ENCODE measurements at regions not wholly inside any gene's neighbourhood (a gene's known extent, or its start where the extent isn't known, plus 50 kb on each side); places are given as distances from the start of the nearest gene placed in this dataset.

DNA sequence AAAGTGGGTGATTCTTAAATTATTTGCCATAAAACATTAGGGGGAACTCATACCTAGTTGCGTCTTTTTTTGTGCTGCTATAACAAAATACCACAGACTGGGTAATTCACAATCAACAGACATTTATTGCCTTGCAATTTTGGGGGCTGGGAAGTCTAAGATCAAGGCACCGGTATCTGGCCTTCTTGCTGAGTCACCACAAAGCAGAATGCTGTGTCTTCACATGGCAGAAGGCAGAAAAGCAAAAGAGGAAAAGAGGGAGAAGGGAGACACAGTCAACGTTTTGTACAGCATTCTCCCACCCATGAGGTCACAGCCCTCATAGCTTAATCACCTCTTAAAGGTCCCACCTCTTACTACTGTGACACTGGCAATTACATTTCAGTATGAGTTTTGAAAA is 291.0 kb downstream of the CHRM3 start:
- no peak for DNase-seq (ENCODE audit: low read depth)

DNA sequence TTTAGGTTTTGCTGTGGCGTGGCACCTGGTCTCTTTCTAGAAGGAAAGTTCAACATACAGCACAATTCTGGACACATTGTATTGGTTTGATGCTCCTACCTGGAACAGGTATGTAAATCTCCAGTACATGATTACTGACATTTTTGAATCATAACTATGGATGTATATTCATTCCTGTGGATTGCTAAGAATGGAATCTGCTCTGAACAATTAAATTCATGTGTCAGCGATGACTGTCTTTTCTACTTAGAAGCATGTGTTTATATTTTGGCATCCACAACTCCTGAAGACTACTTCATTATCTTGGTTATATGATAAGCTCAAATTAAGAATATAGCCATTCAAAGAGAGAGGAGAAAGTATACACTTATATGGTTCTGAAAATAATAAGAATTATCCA is 291.8 kb downstream of the CHRM3 start:
- no peak for DNase-seq (ENCODE audit: low read depth)

DNA sequence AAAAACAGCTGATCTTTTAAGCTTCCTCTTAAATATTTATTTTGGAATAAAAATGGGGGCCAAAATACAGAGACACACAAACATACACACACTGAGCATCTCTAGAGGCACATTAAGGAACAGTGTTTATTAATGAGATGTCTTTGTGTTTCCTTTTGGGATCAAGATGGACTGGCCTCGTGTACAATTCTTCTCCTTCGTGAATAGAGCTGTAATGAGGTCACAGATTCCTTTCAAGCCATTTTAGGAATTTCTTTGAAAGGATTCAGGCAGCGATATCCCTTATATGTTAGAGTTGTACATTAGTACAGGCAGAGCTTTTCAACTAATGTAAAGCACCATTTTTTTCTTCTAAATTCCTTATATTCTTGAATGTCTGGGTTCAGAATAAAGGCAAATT is 295.7 kb downstream of the CHRM3 start:
- no peak for DNase-seq (ENCODE audit: low read depth)

DNA sequence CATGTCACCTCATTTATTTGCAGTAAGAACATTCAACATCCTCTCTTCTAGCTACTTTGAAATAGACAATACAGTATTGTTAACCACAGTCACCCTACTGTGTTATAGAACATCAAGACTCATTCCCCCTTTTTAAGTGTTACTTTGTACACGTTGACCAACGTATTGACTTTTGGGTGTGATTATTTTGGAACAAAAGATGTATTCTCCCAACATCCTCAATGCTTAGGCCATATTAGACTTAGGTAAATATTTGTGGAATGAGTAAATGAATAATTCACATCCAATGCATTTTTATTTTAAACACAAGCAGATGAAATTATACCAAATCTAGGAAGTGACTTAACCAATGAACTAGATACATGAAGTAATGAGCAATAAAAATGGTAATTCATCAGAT is 296.6 kb downstream of the CHRM3 start:
- DNase-seq (ENCODE audit: low read depth) = no peak

DNA sequence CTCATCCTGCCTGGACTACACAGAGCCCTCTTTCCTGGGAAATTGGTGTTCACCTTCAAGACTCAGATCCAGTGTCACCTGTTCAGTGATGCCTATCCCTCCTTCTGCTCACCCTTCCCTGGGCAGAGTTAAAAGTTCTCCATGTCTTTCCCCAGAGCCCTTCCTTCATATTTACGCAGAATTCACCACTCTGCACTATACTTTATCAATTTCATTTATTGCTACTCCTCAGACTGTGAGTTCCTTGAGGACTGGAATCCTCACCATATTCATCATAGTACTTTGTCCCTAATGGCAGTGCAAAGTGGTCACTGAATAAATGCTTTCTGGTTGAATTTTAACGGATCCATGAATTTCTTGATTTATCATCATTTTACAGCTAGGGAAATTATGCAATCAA is 300.0 kb downstream of the CHRM3 start:
- no peak for DNase-seq (ENCODE audit: low read depth)

DNA sequence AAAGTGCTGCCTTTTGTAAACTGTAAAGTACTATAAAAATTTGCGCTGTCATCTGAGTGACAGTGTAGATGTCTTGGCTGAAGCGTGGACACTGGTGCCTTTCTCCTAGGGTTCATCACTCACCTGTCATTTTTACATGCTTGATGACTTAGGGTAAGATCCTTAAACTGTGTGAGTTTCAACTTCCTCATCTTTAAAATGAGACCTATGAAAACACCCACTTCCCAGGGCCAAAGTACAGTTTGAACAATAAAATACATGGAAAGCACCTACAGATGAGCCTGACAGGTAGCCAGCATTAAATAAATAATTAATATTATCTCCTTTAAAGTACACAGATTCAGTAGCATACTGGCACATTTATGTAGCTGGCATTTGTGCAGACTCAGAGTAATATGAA is 309.9 kb downstream of the CHRM3 start:
- no peak for DNase-seq (ENCODE audit: low read depth)

DNA sequence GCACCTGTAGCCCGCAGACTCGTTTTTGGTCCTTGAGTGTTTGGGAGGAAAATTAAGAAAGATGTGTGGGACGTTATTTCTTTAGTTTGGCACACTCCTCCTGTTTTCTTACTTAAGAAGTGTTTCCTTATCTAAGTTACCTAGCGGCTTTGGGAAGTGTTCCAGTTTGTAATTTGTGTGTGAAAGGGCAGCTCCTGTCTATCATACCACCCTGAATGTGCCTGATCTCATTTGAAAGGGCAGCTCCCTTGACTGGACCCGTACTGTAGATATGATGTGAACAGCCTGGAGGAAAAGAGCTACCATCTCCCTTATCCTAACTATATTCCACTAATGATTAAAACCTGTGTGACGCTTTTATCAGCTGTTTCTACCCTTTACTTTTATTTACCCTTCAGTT is 314.3 kb downstream of the CHRM3 start:
- DNase-seq (ENCODE audit: low read depth) = no peak

DNA sequence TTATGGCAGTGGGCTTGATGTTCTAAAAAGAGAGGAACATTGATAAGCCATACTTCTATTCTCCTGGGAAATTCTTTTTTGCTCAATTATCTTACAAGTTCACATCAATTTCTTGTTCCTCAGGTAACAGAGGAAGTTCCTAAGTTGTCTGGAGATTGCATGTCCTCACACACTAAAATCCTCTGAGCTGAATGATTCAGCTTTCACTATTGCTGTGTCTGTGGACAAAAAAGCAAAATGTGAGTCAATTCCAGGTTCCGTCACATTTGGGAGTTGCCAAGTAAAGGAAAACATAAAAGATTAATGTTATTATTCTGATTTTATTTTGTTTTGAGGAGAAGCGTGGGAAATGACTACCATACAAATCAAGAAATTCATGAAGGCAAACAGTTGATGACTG is 316.7 kb downstream of the CHRM3 start:
- no peak for DNase-seq (ENCODE audit: low read depth)

DNA sequence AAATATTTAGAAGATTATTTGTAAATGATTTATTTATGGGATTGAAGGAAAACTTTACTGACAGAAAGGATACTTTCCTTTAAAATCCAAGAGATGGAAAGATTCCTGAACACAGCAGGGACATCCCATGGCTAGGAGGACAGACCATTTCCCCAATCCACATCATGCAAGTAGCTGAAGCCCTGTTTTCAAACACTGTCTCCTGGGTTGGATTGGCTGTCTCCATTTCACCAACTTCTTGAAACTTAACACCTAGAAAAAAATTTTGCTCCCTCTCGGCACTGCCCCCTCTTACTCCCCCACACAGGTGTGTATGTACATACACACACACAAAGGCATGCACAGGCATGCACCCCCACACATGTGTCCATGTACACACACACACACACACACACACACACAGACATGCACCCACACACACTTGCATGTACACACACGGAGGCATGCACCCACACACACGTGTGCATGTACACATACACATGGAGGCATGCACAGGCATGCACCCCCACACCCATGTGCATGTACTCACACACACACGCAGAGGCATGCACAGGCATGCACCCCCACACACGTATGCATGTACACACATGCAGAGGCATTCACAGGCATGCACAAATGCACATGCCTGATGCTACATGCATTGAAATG is 320.0 kb downstream of the CHRM3 start:
- no peak for DNase-seq (ENCODE audit: low read depth)

DNA sequence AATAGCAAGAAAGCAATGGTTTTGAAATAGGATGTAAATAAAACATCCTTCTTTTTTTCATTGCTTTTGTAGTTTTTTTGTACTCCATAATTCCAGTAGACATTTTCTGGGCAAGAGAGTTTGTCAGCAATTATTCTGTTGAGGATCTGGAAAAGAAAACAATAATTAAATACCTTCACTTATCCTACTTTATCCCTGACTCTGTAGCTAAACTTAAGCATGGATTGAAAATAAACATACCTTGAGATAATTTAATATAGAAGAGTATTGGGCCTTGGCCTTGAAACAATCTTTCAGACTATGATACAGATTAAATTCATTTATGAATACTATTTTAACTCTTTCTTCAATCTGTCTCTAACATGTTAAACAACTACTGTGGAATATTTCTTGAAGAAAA is 321.2 kb downstream of the CHRM3 start:
- DNase-seq (ENCODE audit: low read depth) = no peak

DNA sequence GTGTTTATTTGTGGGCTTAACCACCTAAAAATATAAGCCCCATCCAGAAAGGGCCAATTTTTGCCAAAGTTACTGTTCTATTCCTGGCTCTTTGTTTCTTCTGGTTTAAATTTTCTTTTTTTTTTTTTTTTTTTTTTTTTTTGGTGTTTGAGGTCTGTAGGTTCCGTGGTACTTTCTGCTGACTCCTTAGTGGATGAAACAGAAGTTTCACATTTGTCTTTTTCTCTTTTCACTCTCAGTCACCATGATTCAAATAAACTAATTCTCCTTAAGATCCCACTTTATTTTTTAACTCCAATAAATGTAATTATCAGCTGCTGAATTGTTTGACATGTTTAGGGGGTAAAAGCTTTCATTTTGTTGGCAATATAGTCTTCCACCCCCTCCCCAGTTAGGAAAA is 322.3 kb downstream of the CHRM3 start:
- no peak for DNase-seq (ENCODE audit: low read depth)

DNA sequence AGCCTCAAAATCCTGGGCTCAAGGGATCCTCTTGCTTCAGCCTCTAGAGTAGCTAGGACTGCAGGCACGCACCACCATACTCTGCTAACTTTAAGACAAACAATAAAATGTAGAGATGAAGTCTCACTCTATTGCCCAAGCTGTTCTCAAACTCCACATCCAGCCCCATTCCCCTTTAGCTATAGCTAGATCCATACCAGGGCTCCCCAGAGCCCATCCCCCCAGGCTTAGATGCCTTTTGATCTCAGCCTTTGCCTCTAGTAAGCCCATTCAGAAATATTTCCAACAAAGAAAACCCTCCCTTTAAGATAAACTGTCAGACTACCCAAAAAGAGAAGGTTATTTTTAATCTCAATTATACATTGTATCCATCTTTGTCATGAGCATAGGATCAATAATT is 325.4 kb downstream of the CHRM3 start:
- no peak for DNase-seq (ENCODE audit: low read depth)

DNA sequence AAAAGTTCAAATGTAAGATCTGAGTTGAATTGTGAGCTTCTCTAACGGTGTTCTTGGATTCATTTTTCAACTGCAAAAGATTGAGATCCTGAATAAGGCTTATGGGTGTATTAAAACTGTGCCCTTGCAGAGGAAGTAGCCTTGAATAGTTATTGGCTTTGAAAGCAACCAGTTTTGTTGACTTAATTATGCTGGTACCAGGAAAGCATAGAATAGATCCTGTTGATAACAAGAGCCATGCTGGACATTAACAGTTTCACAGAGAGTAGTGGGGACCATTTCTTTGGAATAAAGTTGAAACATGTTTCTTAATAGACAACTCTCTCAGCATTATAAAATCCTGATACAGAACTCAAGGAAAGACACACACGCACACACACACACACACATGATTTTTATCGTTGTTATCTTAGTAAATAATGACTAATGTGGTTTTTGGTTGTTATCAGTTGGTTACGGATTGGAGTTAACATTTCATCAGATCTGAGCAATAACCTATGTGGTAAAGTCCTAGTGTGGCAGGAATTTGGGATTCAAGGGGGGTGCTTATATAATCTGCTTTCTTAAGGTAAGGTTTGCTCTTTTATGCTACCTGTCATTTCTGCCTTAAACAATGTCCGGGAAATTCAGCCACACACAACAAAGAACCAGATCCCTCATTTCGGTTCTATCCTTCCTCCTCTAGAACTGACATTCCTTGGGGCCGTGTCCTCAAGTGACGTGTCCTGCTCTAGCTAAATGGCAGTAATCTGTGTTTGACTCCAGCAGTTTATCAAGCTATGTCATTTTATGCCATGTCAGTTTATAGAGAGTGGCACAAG is 330.9 kb downstream of the CHRM3 start:
- DNase-seq (ENCODE audit: low read depth) = no peak

DNA sequence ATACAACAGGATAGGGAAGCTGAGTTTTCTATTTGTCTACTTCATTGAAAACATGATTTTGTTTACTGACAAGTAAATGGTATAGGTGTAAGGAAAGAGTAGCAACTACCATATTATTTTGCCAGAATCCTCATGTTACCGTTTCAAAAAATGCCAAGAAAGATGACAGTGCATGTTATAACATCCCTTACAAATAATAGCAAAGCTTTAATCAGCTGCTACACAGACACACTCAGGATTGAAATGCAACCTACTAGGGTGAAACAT is 331.5 kb downstream of the CHRM3 start:
- no peak for DNase-seq (ENCODE audit: low read depth)

DNA sequence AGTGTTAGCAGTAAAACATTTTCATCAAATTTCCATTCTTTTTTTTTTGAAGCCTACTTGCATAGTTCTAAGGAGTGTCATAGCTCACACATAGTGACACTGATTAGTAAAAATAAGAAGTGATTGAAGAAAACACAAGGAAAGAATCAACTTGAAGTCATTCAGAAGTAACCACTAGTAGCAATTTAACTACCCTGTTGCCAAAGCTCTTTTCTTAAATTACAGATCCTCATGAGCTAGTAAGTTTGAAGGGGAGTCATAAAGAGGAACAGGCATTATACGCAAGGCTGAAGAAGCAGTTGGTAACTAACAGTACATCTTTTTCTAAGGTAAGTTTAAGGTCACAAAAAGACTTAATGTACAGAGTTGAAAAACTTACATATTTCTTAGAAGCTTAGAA is 332.2 kb downstream of the CHRM3 start:
- no peak for DNase-seq (ENCODE audit: low read depth)

DNA sequence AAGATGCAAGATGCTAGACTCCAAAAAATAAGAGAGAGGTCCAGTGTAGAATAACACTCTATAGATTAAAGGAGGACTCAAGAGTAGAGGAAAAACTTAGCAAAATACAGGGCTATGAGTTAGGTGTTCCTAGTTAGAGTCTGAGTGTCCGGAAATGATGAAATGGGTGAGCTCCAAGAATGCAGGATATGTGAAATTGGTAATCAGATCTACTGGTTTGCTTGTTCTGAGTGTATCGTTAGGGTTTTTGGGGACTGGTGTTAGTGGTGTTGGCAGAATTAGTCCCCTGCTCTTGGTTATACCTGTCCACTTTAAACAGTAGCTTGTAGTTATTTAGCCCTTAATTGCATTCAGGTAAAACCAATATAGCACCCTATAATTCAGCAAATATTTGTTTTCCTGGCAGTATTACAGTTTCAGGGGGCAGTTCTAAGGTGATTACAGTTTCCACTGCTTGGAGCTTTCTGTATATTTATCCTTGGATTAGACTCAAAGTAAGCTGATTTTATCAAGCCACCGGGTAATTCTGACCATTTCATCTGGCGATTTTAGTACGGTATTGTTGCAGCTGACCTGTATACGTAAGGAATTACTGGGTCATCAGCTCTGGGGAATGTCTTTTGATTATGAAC is 332.7 kb downstream of the CHRM3 start:
- no peak for DNase-seq (ENCODE audit: low read depth)

DNA sequence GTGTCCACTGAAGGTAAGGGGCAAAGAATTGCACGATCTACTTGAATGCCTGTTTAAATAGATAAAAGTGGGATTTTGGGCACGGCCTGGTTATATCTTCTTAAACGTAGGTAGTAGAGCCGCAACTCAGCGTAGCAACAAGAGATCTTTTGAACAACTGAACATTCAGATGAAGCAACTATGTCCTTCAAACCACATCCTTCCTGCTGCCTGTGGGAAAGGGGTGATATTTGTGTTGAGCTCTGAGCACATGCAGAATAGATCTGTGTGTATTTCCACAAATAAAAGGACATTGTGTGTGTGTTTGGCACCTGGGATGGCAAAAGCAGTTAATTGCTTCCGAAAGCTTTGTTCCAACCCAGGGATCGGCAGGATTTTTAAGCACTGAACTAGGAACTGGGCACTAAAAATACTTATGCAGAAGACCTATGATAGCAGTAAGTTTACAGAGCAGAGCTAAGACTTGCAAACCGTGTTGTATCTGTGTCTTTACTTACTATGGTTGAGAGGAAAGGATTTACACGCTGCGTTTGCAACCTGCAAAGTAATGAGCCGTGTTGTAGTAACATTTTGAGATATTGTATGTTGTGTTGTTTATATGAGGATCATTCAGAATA is 333.4 kb downstream of the CHRM3 start:
- no peak for DNase-seq (ENCODE audit: low read depth)

DNA sequence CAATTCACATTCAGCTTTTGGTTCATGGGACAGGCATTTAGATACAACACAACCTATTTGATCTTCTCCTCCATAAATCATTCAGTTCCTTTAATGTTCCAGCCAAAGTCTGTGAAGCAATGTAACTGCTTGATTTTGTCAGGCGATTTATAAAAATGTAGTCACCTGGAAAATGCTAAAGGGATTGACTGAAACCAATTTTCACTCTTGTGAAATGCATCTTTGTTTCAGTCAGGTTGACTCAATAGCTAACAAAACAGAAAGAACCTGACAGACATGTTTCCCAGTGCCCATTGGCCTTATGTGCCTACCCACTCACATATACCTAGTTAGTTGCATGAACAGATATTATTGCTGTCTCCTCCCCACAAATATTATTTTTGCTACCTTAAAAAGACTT is 335.7 kb downstream of the CHRM3 start:
- DNase-seq (ENCODE audit: low read depth) = no peak

DNA sequence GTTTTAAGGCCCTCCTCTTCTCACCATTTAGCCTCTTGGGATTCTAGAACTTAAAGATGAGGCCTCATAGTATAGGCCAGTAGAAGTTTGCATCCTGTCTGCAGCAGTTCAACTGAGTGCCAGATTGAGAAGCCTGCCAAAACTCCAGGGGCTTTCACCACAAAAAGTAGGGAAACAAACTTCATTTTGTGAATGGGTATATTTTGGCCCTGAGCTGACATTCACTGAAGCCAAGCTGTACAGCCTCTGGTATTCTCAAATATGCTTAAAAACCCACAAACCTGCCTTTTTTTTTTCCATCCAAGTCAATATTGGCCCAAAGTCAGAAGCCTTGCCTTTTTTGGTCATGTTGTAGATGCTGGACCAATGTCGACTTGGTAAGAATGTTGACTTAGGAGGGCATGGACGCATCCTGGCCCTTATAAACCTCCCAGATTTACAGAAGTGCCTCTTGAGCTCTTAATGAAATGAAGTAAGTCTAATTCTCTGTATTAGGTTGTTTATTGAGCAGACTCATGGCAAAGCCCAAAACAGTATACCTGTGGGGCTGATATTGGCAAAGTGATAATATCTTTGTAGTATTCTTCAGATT is 337.5 kb downstream of the CHRM3 start:
- DNase-seq (ENCODE audit: low read depth) = no peak

DNA sequence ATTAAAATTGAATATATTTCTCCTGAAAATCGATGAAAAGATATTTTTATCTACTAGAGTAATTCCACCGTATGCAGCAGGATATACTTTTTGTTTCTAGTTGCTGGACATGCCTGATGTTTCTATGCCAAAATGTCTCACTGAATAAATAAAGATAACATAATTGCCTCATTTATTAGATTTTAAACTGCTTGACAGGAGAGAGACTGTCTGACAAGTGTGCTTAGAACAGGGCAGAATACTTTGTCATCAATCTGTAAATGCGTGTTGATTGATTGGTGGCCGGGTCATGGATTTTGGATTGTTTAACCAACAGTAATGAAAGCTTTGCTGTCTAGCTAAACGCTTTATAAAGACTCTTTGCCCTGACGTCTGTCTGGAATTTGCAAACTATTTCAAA is 339.0 kb downstream of the CHRM3 start:
- no peak for DNase-seq (ENCODE audit: low read depth)

DNA sequence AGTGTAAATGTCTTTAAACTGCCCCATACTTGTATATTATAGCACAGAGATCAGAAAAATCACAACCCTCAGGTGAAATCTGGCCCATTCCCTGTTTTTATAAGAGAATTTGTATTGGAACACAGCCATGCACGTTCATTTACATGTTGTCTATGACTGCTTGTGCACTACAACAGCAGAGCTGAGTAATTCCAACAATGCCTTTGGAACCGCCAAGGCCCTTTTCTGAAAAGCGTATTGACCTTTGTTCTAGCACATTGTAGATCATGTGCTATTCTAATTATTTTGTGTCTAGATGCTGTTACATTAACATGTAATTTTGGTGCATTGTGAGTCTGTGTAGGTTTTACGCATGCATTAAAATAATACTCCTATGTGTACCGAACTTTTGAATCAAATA is 339.6 kb downstream of the CHRM3 start:
- no peak for DNase-seq (ENCODE audit: low read depth)

DNA sequence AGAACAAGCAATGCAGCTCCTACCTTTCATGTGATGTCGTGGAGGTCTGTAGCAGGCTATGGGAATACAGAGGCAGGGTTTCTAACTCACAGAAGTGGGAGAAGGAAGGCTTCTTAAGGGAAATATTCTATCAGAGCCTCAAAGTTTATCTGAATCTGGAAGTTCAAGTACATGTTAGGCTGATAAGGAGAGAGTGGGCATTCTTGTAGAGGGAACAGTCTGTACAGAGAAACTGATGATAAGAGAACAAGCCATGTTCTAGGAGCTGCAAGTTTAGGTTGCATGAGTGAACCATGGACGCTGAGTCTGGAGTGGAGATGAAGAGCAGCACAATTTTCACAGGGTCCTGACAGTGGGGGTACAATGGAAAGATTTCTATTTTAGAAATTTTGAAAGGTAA is 344.0 kb downstream of the CHRM3 start:
- DNase-seq (ENCODE audit: low read depth) = no peak

Data from forelimb muscle (tissue), 1 donor.